ENCODE measurements at regions not wholly inside any gene's neighbourhood (a gene's known extent, or its start where the extent isn't known, plus 50 kb on each side); places are given as distances from the start of the nearest gene placed in this dataset.

- Histone ChIP-seq H3K36me3 (ENCODE audit: control insufficient read depth, insufficient read depth, low read length) (no peaks in the 10 kb centered on the region), H3K27me3 (replicated peaks; ENCODE audit: control insufficient read depth, insufficient read depth, low read length) (no peaks in the 10 kb centered on the region), H3K4me3 (replicated peaks; ENCODE audit: low read depth, low read length) (no peak overlapping the region)
- DNase-seq (ENCODE audit: extremely low read depth, insufficient read length) = no peak
- TF ChIP-seq CTCF (IDR thresholded peaks at IDR 0.05; ENCODE audit: insufficient read depth, low read length, poor library complexity, severe bottlenecking) = no peak
These were observed 817.3 kb downstream of the DNAJB9 start for GRCh38 chr7:109386959-109387358.

DNA sequence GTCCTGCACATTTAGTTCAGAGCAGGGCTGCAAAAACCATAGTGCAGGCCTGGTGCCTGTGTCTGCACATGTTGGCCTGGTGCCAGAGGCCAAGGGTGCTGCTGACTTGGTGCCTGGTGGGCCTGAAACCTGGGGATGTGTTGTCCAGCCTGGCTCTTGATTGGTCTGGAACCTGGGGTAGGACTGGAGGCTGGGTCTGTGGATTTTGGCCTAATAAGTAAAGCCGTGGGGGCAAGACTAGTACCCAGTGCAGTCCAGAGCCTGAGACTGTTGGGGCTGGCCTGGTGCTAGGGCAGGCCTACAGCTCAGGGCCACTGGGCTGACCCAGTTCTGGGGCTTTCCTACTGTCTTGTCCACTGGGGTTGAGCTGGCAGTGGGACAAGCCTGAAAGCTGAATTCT lies 817.9 kb downstream of the DNAJB9 start:
- TF ChIP-seq CTCF (IDR thresholded peaks at IDR 0.05; ENCODE audit: insufficient read depth, low read length, poor library complexity, severe bottlenecking) = no peak
- no peaks in the 10 kb centered on the region for H3K36me3 ChIP-seq (ENCODE audit: control insufficient read depth, insufficient read depth, low read length)
- no peaks in the 10 kb centered on the region for H3K27me3 ChIP-seq (replicated peaks; ENCODE audit: control insufficient read depth, insufficient read depth, low read length)
- no peak overlapping the region for H3K4me3 ChIP-seq (replicated peaks; ENCODE audit: low read depth, low read length)
- DNase-seq (ENCODE audit: extremely low read depth, insufficient read length) = no peak

DNA sequence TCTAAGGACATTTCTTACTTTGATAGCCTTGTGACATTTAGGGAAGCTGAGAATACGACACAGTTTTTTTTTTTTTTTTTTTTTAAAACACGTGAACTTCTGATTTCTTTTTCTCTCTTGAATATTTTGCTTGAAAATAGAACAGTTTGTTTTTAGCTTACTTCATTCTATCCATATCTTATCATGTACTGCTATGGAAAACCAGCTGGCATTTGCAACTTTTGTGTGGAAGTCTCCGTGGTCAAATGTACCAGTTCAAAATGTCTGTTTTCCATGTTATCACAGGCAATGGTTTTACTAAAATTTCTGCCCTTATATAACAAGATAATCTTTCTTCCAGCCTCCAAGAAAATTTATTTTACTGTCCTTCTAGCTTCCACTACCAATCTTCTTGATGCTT lies 821.6 kb downstream of the DNAJB9 start:
- H3K36me3 ChIP-seq (ENCODE audit: control insufficient read depth, insufficient read depth, low read length) = no peaks in the 10 kb centered on the region

DNA sequence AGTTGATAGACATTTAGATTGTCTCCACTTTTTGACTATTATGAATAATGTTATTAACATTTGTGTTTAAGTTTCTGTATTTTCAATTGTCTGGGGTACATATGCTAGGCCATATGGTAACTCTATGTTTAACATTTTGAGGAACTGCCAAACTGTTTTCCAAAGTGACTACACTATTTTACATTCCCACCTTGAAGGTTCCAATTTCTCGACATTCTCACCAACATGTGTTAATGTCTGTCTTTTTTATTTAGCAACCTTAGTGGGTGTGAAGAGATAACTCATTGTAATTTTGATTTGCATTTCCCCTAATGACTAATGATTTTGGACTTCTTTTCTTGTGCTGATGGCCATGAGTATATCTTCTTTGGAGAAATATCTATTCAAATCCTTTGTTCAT lies 832.4 kb downstream of the DNAJB9 start:
- TF ChIP-seq CTCF (IDR thresholded peaks at IDR 0.05; ENCODE audit: insufficient read depth, low read length, poor library complexity, severe bottlenecking) = no peak
- DNase-seq (ENCODE audit: extremely low read depth, insufficient read length) = no peak
- no peak overlapping the region for H3K4me3 ChIP-seq (replicated peaks; ENCODE audit: low read depth, low read length)
- no peaks in the 10 kb centered on the region for H3K36me3 ChIP-seq (ENCODE audit: control insufficient read depth, insufficient read depth, low read length)
- no peaks in the 10 kb centered on the region for H3K27me3 ChIP-seq (replicated peaks; ENCODE audit: control insufficient read depth, insufficient read depth, low read length)

More for the DNA sequence above, 821.6 kb downstream of the DNAJB9 start:
- TF ChIP-seq CTCF (IDR thresholded peaks at IDR 0.05; ENCODE audit: insufficient read depth, low read length, poor library complexity, severe bottlenecking) = no peak
- no peak overlapping the region for H3K4me3 ChIP-seq (replicated peaks; ENCODE audit: low read depth, low read length)
- DNase-seq (ENCODE audit: extremely low read depth, insufficient read length) = no peak
- no peaks in the 10 kb centered on the region for H3K27me3 ChIP-seq (replicated peaks; ENCODE audit: control insufficient read depth, insufficient read depth, low read length)

DNA sequence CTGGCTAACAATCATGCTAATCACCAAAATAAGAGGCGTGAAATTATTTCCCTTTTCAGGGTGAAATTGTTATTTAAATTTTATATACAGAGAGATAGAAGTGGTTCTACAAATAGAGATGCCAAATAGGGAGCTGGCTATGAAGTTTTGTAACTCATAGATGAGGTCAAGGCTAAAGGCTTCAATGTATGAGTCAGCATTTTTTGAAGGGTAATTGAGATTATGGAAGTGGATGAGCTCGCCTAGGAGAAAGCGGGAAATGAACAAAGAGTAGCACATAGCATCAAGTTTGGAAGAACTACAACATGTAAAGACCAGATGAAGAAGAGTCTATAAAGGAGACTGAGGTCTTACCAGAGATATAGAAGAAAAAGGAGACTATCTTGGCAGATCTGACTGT lies 838.1 kb downstream of the DNAJB9 start:
- DNase-seq (ENCODE audit: extremely low read depth, insufficient read length) = no peak
- no peak for TF ChIP-seq CTCF (IDR thresholded peaks at IDR 0.05; ENCODE audit: insufficient read depth, low read length, poor library complexity, severe bottlenecking)
- no peaks in the 10 kb centered on the region for H3K27me3 ChIP-seq (replicated peaks; ENCODE audit: control insufficient read depth, insufficient read depth, low read length)
- H3K4me3 ChIP-seq (replicated peaks; ENCODE audit: low read depth, low read length) = no peak overlapping the region
- H3K36me3 ChIP-seq (ENCODE audit: control insufficient read depth, insufficient read depth, low read length) = no peaks in the 10 kb centered on the region

DNA sequence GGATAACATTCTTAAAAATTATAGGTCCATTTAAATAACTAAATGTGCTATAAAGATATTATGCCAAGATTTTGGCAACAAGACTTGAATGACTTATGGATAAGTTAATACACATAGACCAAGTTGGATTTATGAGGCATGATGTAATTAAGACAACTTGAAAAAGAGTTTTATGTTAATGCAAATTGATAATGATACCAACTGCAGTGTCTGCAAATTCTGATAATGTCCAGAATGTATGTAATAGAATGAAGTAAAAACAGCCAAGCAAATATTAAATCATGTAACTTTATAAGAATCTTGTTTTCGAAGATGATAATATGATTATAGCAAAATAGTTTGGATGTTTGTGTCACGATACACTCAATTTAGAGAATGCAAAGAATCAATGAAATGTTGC lies 868.3 kb downstream of the DNAJB9 start:
- Histone ChIP-seq H3K36me3 (ENCODE audit: control insufficient read depth, insufficient read depth, low read length) (no peaks in the 10 kb centered on the region), H3K27me3 (replicated peaks; ENCODE audit: control insufficient read depth, insufficient read depth, low read length) (no peaks in the 10 kb centered on the region), H3K4me3 (replicated peaks; ENCODE audit: low read depth, low read length) (no peak overlapping the region)
- no peak for DNase-seq (ENCODE audit: extremely low read depth, insufficient read length)
- no peak for TF ChIP-seq CTCF (IDR thresholded peaks at IDR 0.05; ENCODE audit: insufficient read depth, low read length, poor library complexity, severe bottlenecking)
